OCI-M2 (cell line): ENCODE measurements at regions not wholly inside any gene's neighbourhood (a gene's known extent, or its start where the extent isn't known, plus 50 kb on each side); places are given as distances from the start of the nearest gene placed in this dataset.
"Not testable (repeated sequence)": the region's sequence is repeated elsewhere in the genome, so short reads cannot be mapped to it uniquely, and the experiment has no call there.

ENCODE experiments used
- DNase-seq: peaks from one replicate; lab custom pipeline; 2025; ENCODE audit not compliant: unreplicated experiment; lab: John Stamatoyannopoulos, UW

DNA sequence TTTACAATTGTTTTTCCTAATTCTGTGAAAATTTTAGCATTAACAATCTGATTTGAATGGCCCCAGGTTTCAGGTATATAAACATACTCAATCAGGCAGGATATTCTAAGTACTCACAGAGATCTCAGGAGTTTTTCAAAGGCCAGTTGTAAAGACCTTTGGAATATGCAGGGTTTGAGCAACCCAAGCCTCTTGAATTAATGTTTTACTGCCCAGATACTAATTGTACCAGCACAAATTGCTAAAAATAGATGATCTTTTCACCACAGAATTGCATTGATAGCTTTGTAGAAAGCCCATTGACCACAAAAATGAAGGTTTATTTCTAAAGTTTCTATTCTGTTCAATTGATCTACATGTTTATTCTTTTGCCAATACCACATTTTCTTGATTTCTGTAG lies 186.5 kb downstream of the OSTF1 start:
- DNase-seq: no peak

- DNase-seq: no peak
Observed at GRCh38 chr9:75282047-75282446, 193.7 kb downstream of the OSTF1 start.

- DNase-seq: no peak
Observed at GRCh38 chr9:75289332-75289731, 201.0 kb downstream of the OSTF1 start.

- DNase-seq: no peak
Observed at GRCh38 chr9:75299324-75299723, 211.0 kb downstream of the OSTF1 start.

GRCh38 chr9:75333624-75334023 lies 245.3 kb downstream of the OSTF1 start:
- DNase-seq: no peak

DNA sequence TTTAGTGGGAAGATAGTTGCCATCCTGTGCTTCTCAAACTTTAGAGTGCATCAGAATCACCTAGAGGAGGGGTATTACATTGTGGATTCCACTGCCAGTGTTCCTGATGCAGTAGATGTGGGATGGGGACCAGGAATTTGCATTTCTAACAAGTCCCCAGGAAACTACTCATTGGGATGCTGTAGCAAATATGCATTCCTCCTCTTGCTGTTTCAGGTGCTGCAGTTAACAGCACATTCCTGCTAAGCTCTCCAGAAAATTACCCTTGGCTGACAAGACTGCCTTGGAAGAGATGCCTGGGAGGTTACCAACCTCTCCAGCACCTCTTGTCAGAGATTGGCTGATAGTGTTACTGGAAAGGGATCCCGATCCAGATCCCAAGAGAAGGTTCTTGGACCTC lies 270.5 kb downstream of the OSTF1 start:
- no peak for DNase-seq

DNA sequence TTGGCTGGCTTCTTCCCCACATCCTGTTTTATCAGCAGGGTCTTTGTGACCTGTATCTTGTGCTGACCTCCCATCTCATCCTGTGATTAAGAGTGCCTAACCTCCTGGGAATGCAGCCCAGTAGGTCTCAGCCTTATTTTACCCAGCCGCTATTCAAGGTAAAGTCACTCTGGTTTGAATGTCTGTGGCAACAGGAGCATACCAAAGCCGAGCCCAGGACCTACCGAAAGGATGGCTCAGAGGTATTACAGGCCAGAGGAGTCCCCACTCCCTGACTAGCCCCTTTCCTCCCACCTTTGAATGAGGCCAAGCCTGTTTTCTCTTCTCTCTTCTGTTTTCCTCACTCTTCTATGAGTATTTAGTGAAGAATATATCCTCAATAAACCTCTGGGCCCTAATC lies 271.3 kb downstream of the OSTF1 start:
- no peak for DNase-seq

DNA sequence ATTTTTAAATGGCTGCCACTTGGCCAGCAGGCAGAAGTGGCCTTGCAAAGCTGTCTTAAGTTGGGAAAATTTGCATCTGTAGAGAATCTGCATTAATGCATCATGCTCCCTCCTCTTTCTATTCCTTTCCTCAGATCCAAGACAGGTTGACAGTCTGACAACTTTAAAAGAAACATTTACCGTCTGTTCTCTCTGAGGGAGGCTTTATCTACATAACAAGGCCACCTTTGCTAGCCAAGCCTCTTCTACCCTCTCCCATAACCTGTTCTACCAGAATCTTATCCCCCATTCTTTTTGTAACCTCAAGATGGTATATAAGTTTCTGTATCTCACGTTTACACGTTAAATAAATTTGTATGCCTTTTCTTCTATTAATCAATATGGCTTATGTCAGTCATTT lies 271.9 kb downstream of the OSTF1 start:
- DNase-seq: no peak

GRCh38 chr9:75362446-75362845 lies 274.1 kb downstream of the OSTF1 start:
- DNase-seq: not testable (repeated sequence)

DNA sequence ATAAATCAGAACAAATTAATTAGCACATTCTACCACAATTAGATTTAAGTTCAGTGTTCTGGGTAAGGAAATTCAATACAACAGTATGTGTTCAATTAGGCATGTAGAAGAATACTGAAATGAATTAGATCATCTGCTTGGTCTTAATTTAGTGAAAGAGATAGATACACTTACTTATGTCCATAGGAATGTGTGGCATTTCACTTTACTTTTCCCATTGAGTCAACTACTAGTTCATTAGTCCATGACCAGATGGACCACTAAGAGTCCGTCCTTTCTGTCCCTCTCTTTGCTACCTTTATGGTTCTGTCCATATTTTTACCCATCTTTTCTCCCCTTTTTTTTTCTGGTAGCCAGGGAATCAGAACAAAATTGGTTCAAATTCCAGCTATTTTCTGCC lies 276.9 kb downstream of the OSTF1 start:
- DNase-seq: no peak

GRCh38 chr9:75369989-75370388 lies 281.7 kb downstream of the OSTF1 start:
- DNase-seq: no peak

DNA sequence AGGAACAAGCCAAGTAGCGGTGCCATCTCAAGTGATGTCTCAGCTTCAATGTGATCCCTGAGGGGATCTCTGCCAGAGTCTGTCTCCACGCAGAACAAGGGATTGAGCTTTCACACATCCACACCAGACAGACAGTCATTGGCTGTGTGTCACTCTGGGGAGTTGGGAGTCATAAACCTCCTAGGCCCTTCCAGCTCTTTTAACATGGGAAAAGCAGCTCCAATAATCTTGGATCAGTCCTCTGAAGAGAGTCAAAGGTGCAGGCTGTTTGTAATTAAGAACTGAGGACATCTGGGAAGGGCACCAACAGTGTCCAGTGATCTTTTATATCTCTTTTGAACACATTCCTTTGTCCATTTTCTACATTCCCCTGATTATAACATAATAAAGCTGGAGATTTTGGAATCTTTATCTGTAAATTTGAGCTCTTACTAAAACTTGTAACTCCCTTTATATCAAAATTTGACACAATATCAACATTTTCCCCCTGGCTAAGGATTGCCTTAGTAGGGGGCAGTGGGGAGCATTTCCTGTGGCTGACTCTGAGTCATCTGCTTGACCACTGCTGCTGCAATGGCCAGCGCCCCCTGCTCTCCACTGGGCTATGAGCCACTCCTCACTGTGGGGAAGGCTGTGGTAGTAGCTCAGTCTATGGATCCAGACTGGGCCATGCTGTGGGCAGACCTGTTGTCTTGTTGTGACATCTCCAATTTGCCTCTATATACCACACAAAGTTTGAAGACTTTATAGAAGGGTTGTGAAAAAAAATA lies 284.4 kb downstream of the OSTF1 start:
- no peak for DNase-seq

- DNase-seq: no peak
Observed at GRCh38 chr9:75376680-75377254, 288.5 kb downstream of the OSTF1 start.

GRCh38 chr9:75378036-75378435 lies 289.7 kb downstream of the OSTF1 start:
- DNase-seq: no peak

DNA sequence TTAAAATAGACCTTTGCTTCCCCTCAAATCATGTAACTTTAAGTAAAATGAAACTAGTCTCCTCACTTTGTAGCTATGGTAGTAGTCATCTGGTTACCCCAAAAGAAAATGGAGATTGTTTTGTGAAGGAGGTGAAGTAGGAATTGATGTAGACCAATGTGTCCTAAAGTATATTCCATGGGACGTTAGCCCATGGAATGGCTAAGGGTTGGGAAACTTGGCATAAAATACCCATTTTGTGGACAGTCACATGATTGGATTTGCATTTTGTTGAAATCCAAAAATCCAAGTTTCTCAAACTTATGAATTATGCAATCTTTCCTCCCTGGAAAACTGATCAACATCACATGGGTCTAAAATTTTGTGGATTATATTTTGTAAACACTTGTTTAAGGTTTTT lies 290.6 kb downstream of the OSTF1 start:
- DNase-seq: no peak

GRCh38 chr9:75382126-75382525 lies 293.8 kb downstream of the OSTF1 start:
- no peak for DNase-seq

DNA sequence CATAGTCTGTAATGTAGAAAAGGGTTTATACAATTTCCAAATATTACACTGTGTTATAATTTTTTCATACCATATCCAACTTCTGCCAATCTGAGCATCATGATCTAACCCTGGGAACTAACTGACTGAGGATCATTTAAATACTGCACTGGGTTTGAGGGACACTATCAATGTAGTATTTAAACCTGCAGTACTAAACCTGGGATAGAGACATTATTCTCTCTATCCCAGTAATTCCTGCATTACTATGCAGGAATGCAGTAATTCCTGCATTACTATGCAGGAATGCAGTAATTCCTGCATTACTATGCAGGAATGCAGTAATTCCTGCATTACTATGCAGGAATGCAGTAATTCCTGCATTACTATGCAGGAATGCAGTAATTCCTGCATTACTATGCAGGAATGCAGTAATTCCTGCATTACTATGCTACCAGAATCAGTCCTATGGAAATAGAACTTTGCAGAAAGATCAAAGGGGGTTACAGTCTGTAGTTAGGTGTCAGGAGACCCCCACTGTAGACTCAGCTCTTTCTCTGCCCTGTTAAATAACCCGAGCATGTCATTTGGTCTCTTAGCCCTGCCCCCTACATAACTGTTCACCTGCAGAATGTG lies 295.2 kb downstream of the OSTF1 start:
- not testable (repeated sequence) for DNase-seq

- DNase-seq: no peak
Observed at GRCh38 chr9:75385236-75385635, 296.9 kb downstream of the OSTF1 start.

- no peak for DNase-seq
Observed at GRCh38 chr9:75389101-75389500, 300.8 kb downstream of the OSTF1 start.

DNA sequence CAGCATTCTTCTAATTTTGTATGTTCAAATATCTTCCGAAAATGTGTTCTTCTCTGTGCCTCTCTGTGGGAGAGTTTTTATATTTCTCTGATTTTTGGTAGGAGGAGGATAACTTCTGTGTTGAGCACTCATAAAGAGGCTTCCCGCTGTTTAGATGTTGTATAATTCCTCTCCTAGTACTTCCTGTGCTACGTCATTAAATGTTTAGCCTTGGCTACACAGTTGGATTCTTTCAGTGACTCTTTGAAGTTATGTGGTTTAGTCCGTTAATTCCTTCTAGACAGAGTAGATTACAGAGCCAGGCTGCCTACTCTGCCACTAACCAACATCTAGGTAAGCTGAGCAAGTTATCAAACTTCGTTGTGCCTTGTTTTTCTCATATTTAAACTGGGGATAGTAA lies 302.6 kb downstream of the OSTF1 start:
- DNase-seq: no peak

GRCh38 chr9:75391497-75391896 lies 303.2 kb downstream of the OSTF1 start:
- no peak for DNase-seq

- no peak for DNase-seq
Observed at GRCh38 chr9:75395336-75395735, 307.0 kb downstream of the OSTF1 start.
